ENCODE measurements at regions not wholly inside any gene's neighbourhood (a gene's known extent, or its start where the extent isn't known, plus 50 kb on each side); places are given as distances from the start of the nearest gene placed in this dataset.
A peak's percentile ranks its signal among the peaks of the same experiment; 100 is the strongest.

- no peak for DNase-seq
Observed at GRCh38 chr4:100970414-100970813, 376.9 kb downstream of the PPP3CA start.

GRCh38 chr4:100969925-100970324 is 377.4 kb downstream of the PPP3CA start:
- DNase-seq, result no peak

- no peak for DNase-seq
Observed at GRCh38 chr4:100968046-100968445, 379.3 kb downstream of the PPP3CA start.

GRCh38 chr4:100963627-100964026 is 383.7 kb downstream of the PPP3CA start:
- no peak for DNase-seq

- no peak for DNase-seq
Observed at GRCh38 chr4:100962698-100963097, 384.6 kb downstream of the PPP3CA start.

- no peak for DNase-seq
Observed at GRCh38 chr4:100960232-100960631, 387.1 kb downstream of the PPP3CA start.

GRCh38 chr4:100954046-100954445 is 393.3 kb downstream of the PPP3CA start:
- DNase-seq, result no peak

GRCh38 chr4:100953616-100954015 is 393.7 kb downstream of the PPP3CA start:
- no peak for DNase-seq

- DNase-seq, result no peak
Observed at GRCh38 chr4:100952590-100952989, 394.7 kb downstream of the PPP3CA start.

GRCh38 chr4:100949350-100949935 is 397.9 kb downstream of the PPP3CA start:
- no peak for DNase-seq

- no peak for DNase-seq
Observed at GRCh38 chr4:100948911-100949310, 398.4 kb downstream of the PPP3CA start.

- DNase-seq, result no peak
Observed at GRCh38 chr4:100945789-100946188, 401.5 kb downstream of the PPP3CA start.

GRCh38 chr4:100938698-100939097 is 408.6 kb downstream of the PPP3CA start:
- DNase-seq, result no peak

GRCh38 chr4:100936661-100937375 is 410.5 kb downstream of the PPP3CA start:
- no peak for DNase-seq

- peak; percentile 28 for DNase-seq
Observed at GRCh38 chr4:100935090-100935489, 412.2 kb downstream of the PPP3CA start.

GRCh38 chr4:100933628-100934027 is 413.7 kb downstream of the PPP3CA start:
- DNase-seq, result no peak

GRCh38 chr4:100929758-100930157 is 411.9 kb upstream of the EMCN start:
- DNase-seq, result no peak

GRCh38 chr4:100929135-100929534 is 411.3 kb upstream of the EMCN start:
- DNase-seq, result no peak

GRCh38 chr4:100926039-100926717 is 408.4 kb upstream of the EMCN start:
- no peak for DNase-seq

- no peak for DNase-seq
Observed at GRCh38 chr4:100913685-100914084, 395.9 kb upstream of the EMCN start.

GRCh38 chr4:100908540-100908939 is 390.7 kb upstream of the EMCN start:
- no peak for DNase-seq

GRCh38 chr4:100907465-100908454 is 389.9 kb upstream of the EMCN start:
- no peak for DNase-seq

GRCh38 chr4:100906973-100907372 is 389.2 kb upstream of the EMCN start:
- DNase-seq, result no peak
